GM12878 (cell line): ENCODE measurements at regions not wholly inside any gene's neighbourhood (a gene's known extent, or its start where the extent isn't known, plus 50 kb on each side); places are given as distances from the start of the nearest gene placed in this dataset.

ENCODE experiments used
- HDAC6 ChIP-seq: fragments of 200-600 bp; sonication (generic); IDR thresholded peaks from one replicate; pipeline ENCODE4 v1.8.0; 2017; ENCODE audit warnings: antibody characterized with exemption; ENCODE audit not compliant: unreplicated experiment
- KDM1A ChIP-seq: fragments of 200-600 bp; sonication (generic); IDR thresholded peaks from 2 replicates; pipeline ENCODE4 v1.6.1; 2016; ENCODE audit warnings: borderline replicate concordance
- LARP7 ChIP-seq: fragments of 450-650 bp; IDR thresholded peaks from 2 replicates; pipeline ENCODE4 v1.6.1; 2017; ENCODE audit warnings: mild to moderate bottlenecking
- MXI1 ChIP-seq: fragments of 150-350 bp; IDR thresholded peaks from 2 replicates; pipeline ENCODE4 v1.6.1; 2011; ENCODE audit warnings: low read depth, mild to moderate bottlenecking, inconsistent platforms, low read length, improper control_type of control experiment
- POLR2A ChIP-seq: IDR thresholded peaks from 2 replicates; pipeline ENCODE4 v1.6.1; 2011; ENCODE audit warnings: low read depth, mild to moderate bottlenecking, low read length
- SMAD1 ChIP-seq: fragments of 450-650 bp; IDR thresholded peaks from 2 replicates; pipeline ENCODE4 v1.6.1; 2018; ENCODE audit warnings: mild to moderate bottlenecking, low read depth; ENCODE audit not compliant: partially characterized antibody
- TF ChIP-seq, protein P1 (sequence below), 3 experiments: IDR thresholded peaks in 2 of 3; conservative IDR thresholded peaks in 1 of 3; 2 replicates each; pipeline ENCODE4 v1.5.1; 2011; ENCODE audit warnings: low read depth in 3 of 3, low read length in 3 of 3, mild to moderate bottlenecking in 3 of 3, control low read depth in 2 of 3, moderate library complexity in 2 of 3, inconsistent platforms in 1 of 3, mixed read lengths in 1 of 3; ENCODE audit not compliant: control insufficient read depth in 2 of 3, insufficient read depth in 1 of 3; ENCODE audit errors: extremely low read depth in 1 of 3

DNA sequence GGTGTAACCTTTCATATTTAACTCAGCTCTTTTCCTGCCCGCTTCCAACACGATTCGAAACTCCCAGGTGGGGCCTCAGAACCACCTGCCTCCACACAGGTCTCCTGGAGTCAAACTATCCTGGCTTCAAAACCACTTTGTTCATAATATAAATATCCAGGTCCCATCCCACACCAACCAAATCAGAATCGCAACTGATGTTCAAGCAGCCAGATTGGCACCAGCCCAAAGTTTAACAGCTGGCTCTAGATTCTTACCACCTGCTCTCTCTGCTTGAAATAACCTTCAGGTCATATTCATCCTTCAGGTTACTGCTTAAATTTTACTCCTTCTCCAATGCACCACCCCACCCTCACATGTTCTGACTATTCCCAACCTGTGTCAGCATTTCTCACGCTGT is 231.4 kb upstream of the TRPM3 start:
- no peak for TF ChIP-seq LARP7
- TF ChIP-seq POLR2A = no peak
- TF ChIP-seq, protein P1, sequence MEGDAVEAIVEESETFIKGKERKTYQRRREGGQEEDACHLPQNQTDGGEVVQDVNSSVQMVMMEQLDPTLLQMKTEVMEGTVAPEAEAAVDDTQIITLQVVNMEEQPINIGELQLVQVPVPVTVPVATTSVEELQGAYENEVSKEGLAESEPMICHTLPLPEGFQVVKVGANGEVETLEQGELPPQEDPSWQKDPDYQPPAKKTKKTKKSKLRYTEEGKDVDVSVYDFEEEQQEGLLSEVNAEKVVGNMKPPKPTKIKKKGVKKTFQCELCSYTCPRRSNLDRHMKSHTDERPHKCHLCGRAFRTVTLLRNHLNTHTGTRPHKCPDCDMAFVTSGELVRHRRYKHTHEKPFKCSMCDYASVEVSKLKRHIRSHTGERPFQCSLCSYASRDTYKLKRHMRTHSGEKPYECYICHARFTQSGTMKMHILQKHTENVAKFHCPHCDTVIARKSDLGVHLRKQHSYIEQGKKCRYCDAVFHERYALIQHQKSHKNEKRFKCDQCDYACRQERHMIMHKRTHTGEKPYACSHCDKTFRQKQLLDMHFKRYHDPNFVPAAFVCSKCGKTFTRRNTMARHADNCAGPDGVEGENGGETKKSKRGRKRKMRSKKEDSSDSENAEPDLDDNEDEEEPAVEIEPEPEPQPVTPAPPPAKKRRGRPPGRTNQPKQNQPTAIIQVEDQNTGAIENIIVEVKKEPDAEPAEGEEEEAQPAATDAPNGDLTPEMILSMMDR (IDR thresholded peaks at IDR 0.05 in 2 of 3, conservative IDR thresholded peaks at IDR 0.05 in 1 of 3; ENCODE audit: control insufficient read depth in 2 of 3, extremely low read depth in 1 of 3, insufficient read depth in 1 of 3, low read depth in 3 of 3, low read length in 3 of 3) = no peak
- TF ChIP-seq SMAD1 = no peak
- TF ChIP-seq KDM1A = no peak
- TF ChIP-seq MXI1 = no peak
- no peak for TF ChIP-seq HDAC6
